ENCODE measurements at regions not wholly inside any gene's neighbourhood (a gene's known extent, or its start where the extent isn't known, plus 50 kb on each side); places are given as distances from the start of the nearest gene placed in this dataset.

GRCh38 chr6:137545073-137545472 is 50.9 kb upstream of the OLIG3 start:
- H3K27me3 ChIP-seq (ENCODE audit: low read depth), result peaks cover 51% of the 10 kb centered on the region
- no peaks in the 10 kb centered on the region for H3K9me3 ChIP-seq (replicated peaks)
- no peak for TF ChIP-seq CTCF (IDR thresholded peaks at IDR 0.05; ENCODE audit: borderline replicate concordance)
- no peak overlapping the region for H3K4me3 ChIP-seq
- intact Hi-C loops (cut with micrococcal nuclease), result no loop called here
- no peak overlapping the region for H3K27ac ChIP-seq (replicated peaks)
- H3K4me1 ChIP-seq, result no peaks in the 10 kb centered on the region
- no peak for DNase-seq
- H3K36me3 ChIP-seq, result no peaks in the 10 kb centered on the region

- DNase-seq, result no peak
- no peaks in the 10 kb centered on the region for H3K9me3 ChIP-seq (replicated peaks)
- peaks cover 58% of the 10 kb centered on the region for H3K27me3 ChIP-seq (ENCODE audit: low read depth)
- H3K4me1 ChIP-seq, result no peaks in the 10 kb centered on the region
- H3K27ac ChIP-seq (replicated peaks), result no peak overlapping the region
- intact Hi-C loops (cut with micrococcal nuclease), result no loop called here
- TF ChIP-seq CTCF (IDR thresholded peaks at IDR 0.05; ENCODE audit: borderline replicate concordance), result no peak
- H3K4me3 ChIP-seq, result no peak overlapping the region
- H3K36me3 ChIP-seq, result no peaks in the 10 kb centered on the region
Observed at GRCh38 chr6:137547186-137547585, 53.0 kb upstream of the OLIG3 start.

- peaks cover 58% of the 10 kb centered on the region for H3K27me3 ChIP-seq (ENCODE audit: low read depth)
- no peak for TF ChIP-seq CTCF (IDR thresholded peaks at IDR 0.05; ENCODE audit: borderline replicate concordance)
- no peaks in the 10 kb centered on the region for H3K4me1 ChIP-seq
- no peaks in the 10 kb centered on the region for H3K9me3 ChIP-seq (replicated peaks)
- no peaks in the 10 kb centered on the region for H3K36me3 ChIP-seq
- H3K4me3 ChIP-seq, result no peak overlapping the region
- no peak for DNase-seq
- no peak overlapping the region for H3K27ac ChIP-seq (replicated peaks)
- intact Hi-C loops (cut with micrococcal nuclease), result no loop called here
Observed at GRCh38 chr6:137547601-137548000, 53.4 kb upstream of the OLIG3 start.

GRCh38 chr6:137549106-137549505 is 54.9 kb upstream of the OLIG3 start:
- no peaks in the 10 kb centered on the region for H3K36me3 ChIP-seq
- H3K4me1 ChIP-seq, result no peaks in the 10 kb centered on the region
- peaks cover 47% of the 10 kb centered on the region for H3K27me3 ChIP-seq (ENCODE audit: low read depth)
- H3K9me3 ChIP-seq (replicated peaks), result no peaks in the 10 kb centered on the region
- H3K4me3 ChIP-seq, result no peak overlapping the region
- TF ChIP-seq CTCF (IDR thresholded peaks at IDR 0.05; ENCODE audit: borderline replicate concordance), result no peak
- intact Hi-C loops (cut with micrococcal nuclease), result no loop called here
- DNase-seq, result no peak
- H3K27ac ChIP-seq (replicated peaks), result no peak overlapping the region

GRCh38 chr6:137550535-137550934 is 56.3 kb upstream of the OLIG3 start:
- Histone ChIP-seq H3K27me3 (ENCODE audit: low read depth) (peaks cover 36% of the 10 kb centered on the region), H3K4me1 (no peaks in the 10 kb centered on the region), H3K9me3 (replicated peaks) (no peaks in the 10 kb centered on the region), H3K4me3 (no peak overlapping the region), H3K36me3 (no peaks in the 10 kb centered on the region), H3K27ac (replicated peaks) (no peak overlapping the region)
- intact Hi-C loops (cut with micrococcal nuclease), result no loop called here
- DNase-seq, result no peak
- TF ChIP-seq CTCF (IDR thresholded peaks at IDR 0.05; ENCODE audit: borderline replicate concordance), result no peak

- no peaks in the 10 kb centered on the region for H3K9me3 ChIP-seq (replicated peaks)
- no peak for DNase-seq
- no peaks in the 10 kb centered on the region for H3K4me1 ChIP-seq
- no peak overlapping the region for H3K27ac ChIP-seq (replicated peaks)
- peaks cover 31% of the 10 kb centered on the region for H3K27me3 ChIP-seq (ENCODE audit: low read depth)
- no peak overlapping the region for H3K4me3 ChIP-seq
- H3K36me3 ChIP-seq, result no peaks in the 10 kb centered on the region
- TF ChIP-seq CTCF (IDR thresholded peaks at IDR 0.05; ENCODE audit: borderline replicate concordance), result no peak
- intact Hi-C loops (cut with micrococcal nuclease), result no loop called here
Observed at GRCh38 chr6:137552146-137552545, 58.0 kb upstream of the OLIG3 start.

All from left ventricle myocardium inferior (tissue), 1 donor.